Fibroblast of lung (primary cell): ENCODE measurements at regions not wholly inside any gene's neighbourhood (a gene's known extent, or its start where the extent isn't known, plus 50 kb on each side); places are given as distances from the start of the nearest gene placed in this dataset.

Experiments
- DNase-seq, 2 donors: peaks; one replicate each; pipeline versions ENCODE4 v3.0.0 to v3.0.0-alpha.2; 2010; ENCODE audit warnings: low read depth in 2 of 2
- H2AFZ ChIP-seq: 2 replicates; pipeline ENCODE4 v1.5.1; 2012; ENCODE audit warnings: low read length, control low read depth, inconsistent platforms
- H3K27ac ChIP-seq: 2 replicates; pipeline ENCODE4 v1.5.1; 2011; ENCODE audit warnings: low read length, control low read depth; ENCODE audit not compliant: insufficient read depth
- H3K27me3 ChIP-seq: 2 replicates; pipeline ENCODE4 v1.5.1; 2011; ENCODE audit warnings: mild to moderate bottlenecking, low read length; ENCODE audit not compliant: control insufficient read depth, insufficient read depth
- H3K36me3 ChIP-seq: 2 replicates; pipeline ENCODE4 v1.5.1; 2011; ENCODE audit warnings: low read length; ENCODE audit not compliant: control insufficient read depth, insufficient read depth
- H3K4me1 ChIP-seq: 2 replicates; pipeline ENCODE4 v1.5.1; 2011; ENCODE audit warnings: low read length; ENCODE audit not compliant: control insufficient read depth, insufficient read depth; ENCODE audit errors: extremely low read depth
- H3K4me2 ChIP-seq: 2 replicates; pipeline ENCODE4 v1.5.1; 2011; ENCODE audit warnings: low read length, control low read depth; ENCODE audit not compliant: insufficient read depth; ENCODE audit errors: extremely low read depth
- H3K4me3 ChIP-seq, 4 experiments: fragments of 200-600 bp in 1 of 4; sonication (generic) in 1 of 4; replicated peaks in 1 of 4; 2 replicates each; pipeline ENCODE4 v1.5.1; 2011 to 2016; ENCODE audit warnings: low read length in 4 of 4, low read depth in 3 of 4, mild to moderate bottlenecking in 3 of 4, control low read depth in 2 of 4, inconsistent platforms in 1 of 4, mixed read lengths in 1 of 4; ENCODE audit not compliant: insufficient read depth in 1 of 4; ENCODE audit errors: control extremely low read depth in 1 of 4
- H3K79me2 ChIP-seq: 2 replicates; pipeline ENCODE4 v1.5.1; 2012; ENCODE audit warnings: mild to moderate bottlenecking, low read length, inconsistent platforms; ENCODE audit not compliant: control insufficient read depth, insufficient read depth
- H3K9ac ChIP-seq: 2 replicates; pipeline ENCODE4 v1.5.1; 2011; ENCODE audit warnings: mild to moderate bottlenecking, low read length, control low read depth; ENCODE audit not compliant: insufficient read depth
- H3K9me3 ChIP-seq: 2 replicates; pipeline ENCODE4 v1.5.1; 2012; ENCODE audit warnings: low read depth, low read length; ENCODE audit not compliant: control insufficient read depth, insufficient read depth
- H4K20me1 ChIP-seq: 2 replicates; pipeline ENCODE4 v1.5.1; 2011; ENCODE audit warnings: low read length; ENCODE audit not compliant: control insufficient read depth, insufficient read depth; ENCODE audit errors: extremely low read depth
- EZH2 ChIP-seq: IDR thresholded peaks from 2 replicates; pipeline ENCODE4 v1.5.1; 2012; ENCODE audit warnings: low read length, control low read depth, mild to moderate bottlenecking; ENCODE audit errors: missing control alignments
- TF ChIP-seq, protein P1 (sequence below), 2 donors: IDR thresholded peaks in 1 of 2; conservative IDR thresholded peaks in 1 of 2; 1 replicate in 1 of 2; 2 replicates in 1 of 2; pipeline ENCODE4 v1.5.1; 2011 to 2012; ENCODE audit warnings: low read length in 2 of 2, control low read depth in 1 of 2, inconsistent platforms in 1 of 2, low read depth in 1 of 2, mild to moderate bottlenecking in 1 of 2

DNA sequence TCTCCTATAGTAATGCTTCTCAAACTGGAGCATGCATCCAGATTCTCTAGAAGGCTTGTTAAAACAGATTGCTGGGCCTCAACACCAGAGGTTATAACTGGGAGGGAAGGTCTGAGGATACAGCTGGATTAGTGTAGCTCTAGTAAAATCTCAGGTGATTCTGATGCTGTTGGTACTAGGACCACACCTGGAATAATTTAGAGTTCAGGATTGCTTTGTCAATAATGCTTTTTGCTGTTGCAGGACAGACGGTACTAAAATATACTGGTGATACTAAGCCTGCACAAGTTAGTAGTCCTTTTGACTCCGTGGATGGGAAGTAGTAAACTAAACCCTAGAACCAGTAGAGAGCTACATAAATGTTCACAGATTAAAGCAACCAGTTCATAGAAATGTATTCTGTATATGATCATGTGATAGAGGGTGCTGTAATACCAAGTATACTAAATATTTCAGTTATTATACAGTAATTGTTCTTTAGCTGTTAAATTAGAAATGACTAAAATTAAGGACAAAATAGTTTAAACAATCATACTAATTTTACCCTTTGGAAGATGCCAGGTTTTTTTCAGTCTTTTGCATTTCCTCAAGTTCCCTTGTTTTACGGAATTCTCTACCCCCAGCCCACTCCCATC lies 258.2 kb upstream of the STARD13 start:
- Histone ChIP-seq H3K9ac (no peak overlapping the region), H3K27ac (peak overlapping the region; percentile 98), H3K4me2 (peak overlapping the region; percentile 94), H2AFZ (peak overlapping the region; percentile 4), H3K27me3 (no peaks in the 10 kb centered on the region), H3K36me3 (no peaks in the 10 kb centered on the region), H3K4me3 (peak overlapping the region in 2 of 4 experiments; percentile 66 to 81), H4K20me1 (no peaks in the 10 kb centered on the region), H3K4me1 (peaks cover 3% of the 10 kb centered on the region), H3K79me2 (no peaks in the 10 kb centered on the region), H3K9me3 (no peaks in the 10 kb centered on the region)
- peak in 1 of 2 donors; percentile 38 for DNase-seq
- TF ChIP-seq, protein P1, sequence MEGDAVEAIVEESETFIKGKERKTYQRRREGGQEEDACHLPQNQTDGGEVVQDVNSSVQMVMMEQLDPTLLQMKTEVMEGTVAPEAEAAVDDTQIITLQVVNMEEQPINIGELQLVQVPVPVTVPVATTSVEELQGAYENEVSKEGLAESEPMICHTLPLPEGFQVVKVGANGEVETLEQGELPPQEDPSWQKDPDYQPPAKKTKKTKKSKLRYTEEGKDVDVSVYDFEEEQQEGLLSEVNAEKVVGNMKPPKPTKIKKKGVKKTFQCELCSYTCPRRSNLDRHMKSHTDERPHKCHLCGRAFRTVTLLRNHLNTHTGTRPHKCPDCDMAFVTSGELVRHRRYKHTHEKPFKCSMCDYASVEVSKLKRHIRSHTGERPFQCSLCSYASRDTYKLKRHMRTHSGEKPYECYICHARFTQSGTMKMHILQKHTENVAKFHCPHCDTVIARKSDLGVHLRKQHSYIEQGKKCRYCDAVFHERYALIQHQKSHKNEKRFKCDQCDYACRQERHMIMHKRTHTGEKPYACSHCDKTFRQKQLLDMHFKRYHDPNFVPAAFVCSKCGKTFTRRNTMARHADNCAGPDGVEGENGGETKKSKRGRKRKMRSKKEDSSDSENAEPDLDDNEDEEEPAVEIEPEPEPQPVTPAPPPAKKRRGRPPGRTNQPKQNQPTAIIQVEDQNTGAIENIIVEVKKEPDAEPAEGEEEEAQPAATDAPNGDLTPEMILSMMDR (conservative IDR thresholded peaks at IDR 0.05 in 1 of 2, IDR thresholded peaks at IDR 0.05 in 1 of 2; ENCODE audit: low read depth in 1 of 2, low read length in 2 of 2) = no peak
- no peak for TF ChIP-seq EZH2

DNA sequence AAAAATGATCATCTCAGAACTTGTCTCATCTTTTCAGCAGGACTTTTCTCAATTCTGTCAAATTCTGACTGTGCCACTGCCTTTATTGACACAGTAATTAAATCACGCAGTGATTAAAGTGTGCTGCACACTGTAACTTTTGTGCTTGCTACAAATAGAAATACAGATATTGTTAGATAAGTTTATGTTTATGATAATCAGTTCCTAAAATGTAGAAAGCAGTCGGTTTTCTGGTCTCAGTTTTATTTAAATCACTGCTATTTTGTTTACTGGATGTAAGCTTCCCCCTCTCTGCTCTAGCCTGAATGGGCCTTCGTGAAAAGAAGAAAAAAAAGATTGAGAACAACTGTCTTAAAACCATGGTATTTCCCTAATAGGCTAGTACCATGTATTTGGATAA lies 258.8 kb upstream of the STARD13 start:
- Histone ChIP-seq H3K4me1 (peaks cover 3% of the 10 kb centered on the region), H2AFZ (peak overlapping the region; percentile 4), H3K4me2 (peak overlapping the region; percentile 94), H3K27ac (peak overlapping the region; percentile 5), H3K4me3 (no peak overlapping the region), H3K36me3 (no peaks in the 10 kb centered on the region), H4K20me1 (no peaks in the 10 kb centered on the region), H3K27me3 (no peaks in the 10 kb centered on the region), H3K79me2 (no peaks in the 10 kb centered on the region), H3K9me3 (no peaks in the 10 kb centered on the region), H3K9ac (no peak overlapping the region)
- no peak for DNase-seq
- TF ChIP-seq, protein P1 (conservative IDR thresholded peaks at IDR 0.05 in 1 of 2, IDR thresholded peaks at IDR 0.05 in 1 of 2; ENCODE audit: low read depth in 1 of 2, low read length in 2 of 2) = no peak
- TF ChIP-seq EZH2 = no peak

DNA sequence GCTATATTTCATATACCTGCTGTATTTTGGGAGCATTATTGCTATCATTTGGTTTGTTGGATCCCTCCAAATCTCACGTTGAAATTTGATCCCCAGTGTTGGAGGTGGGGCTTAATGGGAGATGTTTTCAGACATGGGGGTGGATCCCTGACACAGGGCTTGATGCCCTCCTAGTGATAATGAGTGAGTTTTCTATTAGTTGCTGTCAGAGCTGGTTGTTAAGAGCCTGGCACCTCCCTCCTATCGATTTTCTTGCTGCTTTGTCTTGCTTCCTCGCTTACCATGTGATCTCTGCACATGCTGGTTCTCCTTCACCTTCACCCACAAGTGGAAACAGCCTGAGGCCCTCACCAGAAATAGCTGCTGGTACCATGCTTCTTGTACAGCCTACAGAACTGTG lies 259.9 kb upstream of the STARD13 start:
- no peak overlapping the region for H3K27ac ChIP-seq
- TF ChIP-seq, protein P1 (conservative IDR thresholded peaks at IDR 0.05 in 1 of 2, IDR thresholded peaks at IDR 0.05 in 1 of 2; ENCODE audit: low read depth in 1 of 2, low read length in 2 of 2) = no peak
- TF ChIP-seq EZH2 = no peak
- H3K9ac ChIP-seq = no peak overlapping the region
- no peak overlapping the region for H2AFZ ChIP-seq
- no peak overlapping the region for H3K4me2 ChIP-seq
- H3K9me3 ChIP-seq = no peaks in the 10 kb centered on the region
- H3K36me3 ChIP-seq = no peaks in the 10 kb centered on the region
- no peaks in the 10 kb centered on the region for H4K20me1 ChIP-seq
- no peaks in the 10 kb centered on the region for H3K79me2 ChIP-seq
- peaks cover 3% of the 10 kb centered on the region for H3K4me1 ChIP-seq
- H3K27me3 ChIP-seq = no peaks in the 10 kb centered on the region
- H3K4me3 ChIP-seq = no peak overlapping the region
- no peak for DNase-seq
